H9 (cell line): ENCODE measurements at regions not wholly inside any gene's neighbourhood (a gene's known extent, or its start where the extent isn't known, plus 50 kb on each side); places are given as distances from the start of the nearest gene placed in this dataset.

Source experiments
- DNase-seq: peaks from one replicate; pipeline ENCODE4 v3.0.0-alpha.2; 2017
- H2AFZ ChIP-seq: one replicate; pipeline ENCODE4 v1.6.1; 2013; ENCODE audit warnings: mild to moderate bottlenecking, low read length, control low read depth, moderate library complexity
- H2AK5ac ChIP-seq: 2 replicates; pipeline ENCODE4 v1.6.1; 2013; ENCODE audit warnings: low read length, control low read depth, mixed read lengths; ENCODE audit not compliant: insufficient read length
- H2BK120ac ChIP-seq: one replicate; pipeline ENCODE4 v1.6.1; 2013; ENCODE audit warnings: low read depth, mild to moderate bottlenecking, low read length, control low read depth, inconsistent platforms; ENCODE audit not compliant: poor library complexity, severe bottlenecking
- H2BK12ac ChIP-seq: 2 replicates; pipeline ENCODE4 v1.6.1; 2013; ENCODE audit warnings: low read length, control low read depth, mixed read lengths, low read depth; ENCODE audit not compliant: insufficient read length
- H2BK15ac ChIP-seq: 2 replicates; pipeline ENCODE4 v1.6.1; 2013; ENCODE audit warnings: low read depth, low read length, control low read depth
- H2BK20ac ChIP-seq: one replicate; pipeline ENCODE4 v1.6.1; 2013; ENCODE audit warnings: low read depth, mild to moderate bottlenecking, low read length, control low read depth, inconsistent platforms; ENCODE audit not compliant: poor library complexity, severe bottlenecking
- H2BK5ac ChIP-seq: 2 replicates; pipeline ENCODE4 v1.6.1; 2013; ENCODE audit warnings: low read length, control low read depth, mixed read lengths; ENCODE audit not compliant: insufficient read length
- H3K14ac ChIP-seq: 2 replicates; pipeline ENCODE4 v1.6.1; 2013; ENCODE audit warnings: low read length, control low read depth; ENCODE audit not compliant: insufficient read depth
- H3K18ac ChIP-seq: 2 replicates; pipeline ENCODE4 v1.6.1; 2013; ENCODE audit warnings: low read depth, mild to moderate bottlenecking, mixed read lengths, low read length, control low read depth; ENCODE audit not compliant: insufficient read length
- H3K23ac ChIP-seq: 2 replicates; pipeline ENCODE4 v1.6.1; 2013; ENCODE audit warnings: low read length, control low read depth, mixed read lengths, low read depth; ENCODE audit not compliant: insufficient read length
- H3K23me2 ChIP-seq: 2 replicates; pipeline ENCODE4 v1.6.1; 2013; ENCODE audit warnings: low read depth, mild to moderate bottlenecking, mixed read lengths, low read length, control low read depth; ENCODE audit not compliant: insufficient read length, poor library complexity, severe bottlenecking
- H3K27ac ChIP-seq: 2 replicates; pipeline ENCODE4 v1.5.1; 2013; ENCODE audit warnings: low read length, control low read depth, mixed read lengths, low read depth; ENCODE audit not compliant: insufficient read length
- H3K27me3 ChIP-seq: 2 replicates; pipeline ENCODE4 v1.6.1; 2013; ENCODE audit warnings: low read length, control low read depth, inconsistent platforms; ENCODE audit not compliant: insufficient read depth
- H3K4ac ChIP-seq: 2 replicates; pipeline ENCODE4 v1.6.1; 2013; ENCODE audit warnings: low read depth, mild to moderate bottlenecking, control low read depth, inconsistent platforms, low read length, moderate library complexity
- H3K4me1 ChIP-seq: 2 replicates; pipeline ENCODE4 v1.6.1; 2013; ENCODE audit warnings: low read length, control low read depth, inconsistent platforms; ENCODE audit not compliant: insufficient read depth
- H3K4me2 ChIP-seq: 2 replicates; pipeline ENCODE4 v1.6.1; 2013; ENCODE audit warnings: low read length, control low read depth, mixed read lengths; ENCODE audit not compliant: insufficient read length, insufficient read depth
- H3K56ac ChIP-seq: 2 replicates; pipeline ENCODE4 v1.6.1; 2013; ENCODE audit warnings: low read depth, mild to moderate bottlenecking, mixed read lengths, low read length, control low read depth; ENCODE audit not compliant: insufficient read length
- H3K79me1 ChIP-seq: 2 replicates; pipeline ENCODE4 v1.6.1; 2013; ENCODE audit warnings: low read depth, mild to moderate bottlenecking, moderate library complexity, low read length, control low read depth, inconsistent platforms; ENCODE audit not compliant: insufficient read depth, poor library complexity, severe bottlenecking
- H3K79me2 ChIP-seq: 2 replicates; pipeline ENCODE4 v1.6.1; 2013; ENCODE audit warnings: low read length, control low read depth, inconsistent platforms; ENCODE audit not compliant: insufficient read depth
- H3K9ac ChIP-seq: 2 replicates; pipeline ENCODE4 v1.6.1; 2013; ENCODE audit warnings: low read length, control low read depth, mixed read lengths; ENCODE audit not compliant: insufficient read length; ENCODE audit errors: extremely low read depth
- H3K9me3 ChIP-seq: one replicate; pipeline ENCODE4 v1.6.1; 2013; ENCODE audit warnings: low read depth, low read length, inconsistent platforms; ENCODE audit not compliant: control insufficient read depth
- H3T11ph ChIP-seq: one replicate; pipeline ENCODE4 v1.6.1; 2013; ENCODE audit warnings: mild to moderate bottlenecking, low read length, control low read depth, inconsistent platforms
- H4K20me1 ChIP-seq: one replicate; pipeline ENCODE4 v1.6.1; 2013; ENCODE audit not compliant: control insufficient read depth, insufficient read length, insufficient read depth
- H4K5ac ChIP-seq: 2 replicates; pipeline ENCODE4 v1.6.1; 2013; ENCODE audit warnings: low read depth, mild to moderate bottlenecking, mixed read lengths, low read length, control low read depth; ENCODE audit not compliant: insufficient read length
- H4K8ac ChIP-seq: replicated peaks from 2 replicates; pipeline ENCODE4 v1.6.1; 2013; ENCODE audit warnings: low read length, control low read depth, mixed read lengths, low read depth; ENCODE audit not compliant: insufficient read length
- H4K91ac ChIP-seq: 2 replicates; pipeline ENCODE4 v1.6.1; 2013; ENCODE audit warnings: low read depth, mild to moderate bottlenecking, moderate library complexity, mixed read lengths, low read length, control low read depth; ENCODE audit not compliant: insufficient read length
- H3K27ac Mint-ChIP-seq, 3 experiments: 2 replicates in 2 of 3; 3 replicates in 1 of 3; pipeline ENCODE4 v1.8.0; 2020 to 2021; ENCODE audit warnings: mixed read lengths in 3 of 3, mild to moderate bottlenecking in 1 of 3, moderate library complexity in 1 of 3
- H3K27me3 Mint-ChIP-seq: 2 replicates; pipeline ENCODE4 v1.8.0; 2021; ENCODE audit warnings: low read depth, mild to moderate bottlenecking, moderate library complexity, mixed read lengths
- H3K36me3 Mint-ChIP-seq, 3 experiments: 2 replicates in 2 of 3; 3 replicates in 1 of 3; pipeline ENCODE4 v1.8.0; 2020 to 2021; ENCODE audit warnings: low read depth in 3 of 3, mixed read lengths in 3 of 3; ENCODE audit not compliant: insufficient read depth in 1 of 3
- H3K4me1 Mint-ChIP-seq, 2 experiments: 2 replicates each; pipeline ENCODE4 v1.8.0; 2020; ENCODE audit warnings: mixed read lengths in 2 of 2
- H3K4me3 Mint-ChIP-seq, 2 experiments: 2 replicates in 1 of 2; 3 replicates in 1 of 2; pipeline ENCODE4 v1.8.0; 2020 to 2021; ENCODE audit warnings: mild to moderate bottlenecking in 2 of 2, mixed read lengths in 2 of 2, moderate library complexity in 1 of 2
- H3K9me3 Mint-ChIP-seq, 2 experiments: 2 replicates in 1 of 2; 3 replicates in 1 of 2; pipeline ENCODE4 v1.8.0; 2020; ENCODE audit warnings: mild to moderate bottlenecking in 2 of 2, mixed read lengths in 2 of 2, moderate library complexity in 1 of 2
- WGBS: extraction: QIAGEN DNeasy Blood & Tissue Kit; methylation state at CpG from one replicate; pipeline ENCODE4 v1.1.7; 2013; ENCODE audit warnings: missing lambda C conversion rate, low lambda C conversion rate, mixed read lengths; ENCODE audit not compliant: insufficient read length; ENCODE audit errors: extremely low coverage; 5-methylcytosine and 5-hydroxymethylcytosine counted together
- TF ChIP-seq, protein P1 (sequence below): fragments of 200-600 bp; sonication (generic); conservative IDR thresholded peaks from 3 replicates; pipeline ENCODE4 v1.8.0; 2021; ENCODE audit warnings: antibody characterized with exemption, mild to moderate bottlenecking

DNA sequence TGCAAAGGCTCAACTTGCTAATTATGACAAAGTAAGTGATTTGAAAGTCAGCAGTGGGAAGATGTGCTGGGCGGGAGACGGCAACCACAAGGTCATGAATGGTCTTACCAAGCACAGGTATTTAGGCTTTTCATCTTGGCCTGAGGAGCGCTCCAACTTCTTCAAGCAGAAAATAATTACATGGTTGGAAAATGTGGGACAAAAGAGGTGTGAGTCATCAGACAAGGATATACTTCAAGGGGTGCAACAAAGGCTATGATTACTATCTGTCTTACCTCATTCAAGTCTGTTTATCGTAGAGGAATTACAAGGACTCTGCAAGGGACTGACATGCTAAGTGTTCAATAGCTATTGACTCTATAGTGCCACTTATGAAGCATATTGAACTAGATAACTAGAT, 2005.7 kb downstream of the MRPL39 start:
- Histone ChIP-seq H3K27ac (no peak overlapping the region), H2BK120ac (no peak overlapping the region), H2BK20ac (no peak overlapping the region), H3K79me1 (no peaks in the 10 kb centered on the region), H4K20me1 (no peaks in the 10 kb centered on the region), H4K91ac (no peak overlapping the region), H3K23ac (no peak overlapping the region), H3K14ac (no peak overlapping the region; the same call in 1 of the 2 replicates), H4K5ac (no peak overlapping the region), H2AFZ (no peak overlapping the region), H3K18ac (no peak overlapping the region), H3K4me2 (no peak overlapping the region), H3K4ac (no peak overlapping the region), H3K4me1 (no peaks in the 10 kb centered on the region), H2BK15ac (no peak overlapping the region), H3K9me3 (no peaks in the 10 kb centered on the region), H3K56ac (no peak overlapping the region), H3K27me3 (no peaks in the 10 kb centered on the region), H3T11ph (no peak overlapping the region), H4K8ac (no peak overlapping the region), H3K9ac (no peak overlapping the region), H2BK12ac (no peak overlapping the region), H3K23me2 (no peaks in the 10 kb centered on the region), H2BK5ac (no peak overlapping the region), H3K79me2 (no peaks in the 10 kb centered on the region), H2AK5ac (no peak overlapping the region)
- TF ChIP-seq, protein P1, sequence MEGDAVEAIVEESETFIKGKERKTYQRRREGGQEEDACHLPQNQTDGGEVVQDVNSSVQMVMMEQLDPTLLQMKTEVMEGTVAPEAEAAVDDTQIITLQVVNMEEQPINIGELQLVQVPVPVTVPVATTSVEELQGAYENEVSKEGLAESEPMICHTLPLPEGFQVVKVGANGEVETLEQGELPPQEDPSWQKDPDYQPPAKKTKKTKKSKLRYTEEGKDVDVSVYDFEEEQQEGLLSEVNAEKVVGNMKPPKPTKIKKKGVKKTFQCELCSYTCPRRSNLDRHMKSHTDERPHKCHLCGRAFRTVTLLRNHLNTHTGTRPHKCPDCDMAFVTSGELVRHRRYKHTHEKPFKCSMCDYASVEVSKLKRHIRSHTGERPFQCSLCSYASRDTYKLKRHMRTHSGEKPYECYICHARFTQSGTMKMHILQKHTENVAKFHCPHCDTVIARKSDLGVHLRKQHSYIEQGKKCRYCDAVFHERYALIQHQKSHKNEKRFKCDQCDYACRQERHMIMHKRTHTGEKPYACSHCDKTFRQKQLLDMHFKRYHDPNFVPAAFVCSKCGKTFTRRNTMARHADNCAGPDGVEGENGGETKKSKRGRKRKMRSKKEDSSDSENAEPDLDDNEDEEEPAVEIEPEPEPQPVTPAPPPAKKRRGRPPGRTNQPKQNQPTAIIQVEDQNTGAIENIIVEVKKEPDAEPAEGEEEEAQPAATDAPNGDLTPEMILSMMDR = no peak
- no CpG with 5 or more reads among the region's 4 CpGs for WGBS
- no peak for DNase-seq
- Mint-ChIP-seq H3K9me3 (peaks cover 34 to 69% of the 10 kb centered on the region in 2 experiments), H3K27ac (no peak overlapping the region), H3K36me3 (peaks cover 4 to 12% (median 6%) of the 10 kb centered on the region in 3 experiments; a peak in 4 of 7 replicates), H3K27me3 (peaks cover 2% of the 10 kb centered on the region), H3K4me3 (no peak overlapping the region), H3K4me1 (no peaks in the 10 kb centered on the region)
